Activated gamma-delta T cell (primary cell): ENCODE measurements at regions not wholly inside any gene's neighbourhood (a gene's known extent, or its start where the extent isn't known, plus 50 kb on each side); places are given as distances from the start of the nearest gene placed in this dataset.

Experiments
- DNase-seq: peaks from one replicate; lab custom pipeline; 2025; lab: John Stamatoyannopoulos, UW

DNA sequence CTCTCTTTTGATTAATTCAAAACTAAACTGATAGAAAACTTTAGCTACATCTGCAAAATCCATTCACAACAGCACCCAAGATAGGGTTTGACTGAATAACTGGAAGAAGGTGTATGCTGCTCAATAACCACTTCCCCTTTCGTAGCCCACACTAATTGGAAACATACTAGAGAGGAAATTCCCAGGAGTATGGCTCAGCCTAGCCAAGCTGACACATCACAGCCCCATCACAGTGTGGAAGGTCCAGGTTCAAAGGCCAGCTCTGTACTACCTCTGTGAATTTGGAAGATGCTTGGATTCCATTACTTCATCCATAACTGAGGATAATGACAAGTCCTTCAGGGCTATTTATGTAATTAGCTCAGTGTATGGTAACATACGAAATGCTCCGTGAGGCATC, 185.4 kb downstream of the FBXO15 start:
- DNase-seq, result no peak

DNA sequence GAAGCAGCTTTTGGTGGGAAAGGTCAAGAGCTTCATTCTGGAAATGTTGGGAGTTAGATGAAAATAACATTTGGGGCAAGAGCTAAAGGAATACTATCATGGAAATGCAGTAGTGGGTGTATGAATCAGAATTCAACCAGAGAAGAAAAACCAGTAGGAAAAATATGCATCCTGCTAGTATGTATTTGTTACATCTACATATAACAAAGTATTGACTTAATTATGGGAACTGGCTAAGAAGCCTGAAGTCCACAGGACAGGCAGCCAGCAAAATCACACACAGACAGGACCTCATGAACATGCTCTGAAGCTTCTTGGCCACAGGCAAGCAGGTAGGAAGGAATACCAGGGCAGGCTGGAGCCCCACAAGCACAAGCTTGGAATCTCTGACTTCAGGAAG, 185.8 kb downstream of the FBXO15 start:
- no peak for DNase-seq

DNA sequence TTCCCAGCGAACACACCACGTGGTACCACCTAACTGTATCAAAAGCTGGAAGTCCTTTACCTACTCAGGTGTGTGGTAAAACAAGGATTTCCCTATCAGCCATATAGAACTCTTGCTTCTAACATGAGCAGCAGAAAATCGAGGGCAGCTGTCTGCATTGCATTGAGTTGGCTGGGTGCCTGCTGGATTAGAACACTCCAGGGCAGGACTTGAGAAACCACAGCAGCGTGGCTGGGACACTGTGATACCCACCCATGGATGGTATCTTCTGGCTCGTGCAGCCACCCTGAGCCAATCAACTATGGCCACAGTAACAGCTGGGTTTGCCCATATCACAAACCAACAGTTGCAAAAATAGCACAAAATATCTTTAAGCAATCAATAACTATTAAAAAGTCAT, 188.3 kb downstream of the FBXO15 start:
- no peak for DNase-seq

DNA sequence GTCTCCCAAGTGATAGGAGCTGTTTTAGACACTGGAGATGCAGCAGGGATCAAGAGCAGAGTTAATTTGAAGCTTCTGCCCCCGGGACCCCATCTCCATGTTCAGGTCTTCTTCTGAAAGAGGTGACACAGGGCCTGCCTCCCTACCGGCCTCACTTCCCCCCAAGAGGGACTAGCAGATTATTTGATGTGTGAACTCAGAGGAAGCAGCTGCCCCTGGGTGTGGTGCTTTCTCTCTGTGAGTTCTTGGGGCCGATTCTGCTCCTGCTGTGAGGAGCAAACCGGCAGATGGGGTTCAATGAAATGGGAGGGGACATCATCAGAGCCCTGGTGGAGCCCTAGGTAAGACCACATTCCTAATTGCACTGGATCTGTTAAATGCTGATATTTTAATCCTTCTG, 193.4 kb downstream of the FBXO15 start:
- no peak for DNase-seq

DNA sequence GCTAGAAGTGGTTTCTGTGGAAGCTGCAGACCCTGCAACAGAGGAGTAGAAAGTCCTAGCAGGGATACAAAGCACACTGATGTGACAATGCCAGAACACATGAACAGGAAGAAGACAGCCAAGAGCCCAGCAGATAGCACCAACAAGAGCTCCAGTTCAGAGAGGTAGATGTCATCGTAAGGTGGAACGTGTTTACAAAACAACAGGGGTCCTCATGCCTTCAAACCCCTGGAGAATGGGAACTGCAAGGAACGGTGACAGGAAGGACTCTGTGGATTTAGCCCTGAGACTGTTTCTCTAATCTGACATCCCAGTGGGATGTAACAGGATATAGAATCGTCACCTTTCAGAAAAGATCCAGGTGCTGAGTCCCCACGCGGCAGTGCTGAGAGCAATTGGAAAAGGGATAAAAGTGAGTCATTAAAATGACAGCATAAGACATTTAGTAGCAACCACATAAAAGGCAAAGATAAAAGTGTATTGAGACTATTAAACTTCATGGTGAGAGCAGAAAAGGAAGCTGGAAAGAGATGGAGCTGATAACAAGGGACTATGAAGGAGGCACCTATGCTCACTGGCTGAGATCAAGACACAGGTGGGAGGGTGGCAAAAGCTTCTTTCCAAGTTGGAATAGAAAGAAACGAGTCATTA, 195.2 kb downstream of the FBXO15 start:
- no peak for DNase-seq

DNA sequence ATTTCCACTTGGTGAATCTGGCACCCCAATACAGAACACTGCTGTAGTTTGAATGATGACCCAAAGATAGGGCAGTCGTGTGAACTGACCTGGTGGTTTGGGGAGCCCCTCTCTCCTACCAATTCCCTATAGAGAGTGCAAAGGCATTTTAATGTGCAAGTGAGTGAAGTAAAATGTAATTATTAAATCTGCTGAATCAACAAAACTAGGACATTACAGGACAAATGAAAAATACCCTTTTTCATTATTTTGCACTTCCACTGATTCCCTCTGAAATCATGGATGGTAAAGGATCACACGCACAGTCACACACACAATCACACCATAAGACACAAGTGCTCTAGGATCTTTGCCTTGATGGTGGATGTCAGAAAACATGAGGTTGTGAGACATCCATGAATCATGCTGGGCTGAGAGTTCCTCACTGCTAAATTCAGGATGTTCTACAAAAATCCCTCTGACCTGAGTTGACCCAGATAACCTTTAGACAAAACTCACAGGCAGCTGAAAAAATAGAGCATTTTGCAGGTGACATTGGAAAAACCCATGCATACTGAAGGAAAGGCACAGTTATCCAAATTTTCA, 197.4 kb downstream of the FBXO15 start:
- no peak for DNase-seq

DNA sequence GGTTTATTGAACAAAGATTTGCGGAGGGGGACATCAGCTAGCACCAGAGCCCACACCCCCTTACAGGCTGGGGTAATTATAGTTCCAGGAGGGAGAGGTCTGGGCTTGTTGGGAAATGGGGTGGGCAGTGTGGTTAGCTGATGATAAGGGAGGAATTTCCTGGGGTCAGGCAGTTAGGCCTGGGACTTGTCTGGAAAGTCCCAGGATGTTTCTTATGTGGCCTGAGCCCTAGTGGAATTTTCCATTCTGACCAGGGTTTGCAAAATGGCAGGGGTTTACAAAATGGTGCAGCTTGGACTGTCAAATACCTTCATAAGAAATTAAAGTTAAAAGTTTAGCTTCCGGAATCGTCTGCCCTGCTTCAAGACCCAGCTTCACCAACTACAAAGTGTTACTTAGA, 199.1 kb downstream of the FBXO15 start:
- DNase-seq, result no peak

DNA sequence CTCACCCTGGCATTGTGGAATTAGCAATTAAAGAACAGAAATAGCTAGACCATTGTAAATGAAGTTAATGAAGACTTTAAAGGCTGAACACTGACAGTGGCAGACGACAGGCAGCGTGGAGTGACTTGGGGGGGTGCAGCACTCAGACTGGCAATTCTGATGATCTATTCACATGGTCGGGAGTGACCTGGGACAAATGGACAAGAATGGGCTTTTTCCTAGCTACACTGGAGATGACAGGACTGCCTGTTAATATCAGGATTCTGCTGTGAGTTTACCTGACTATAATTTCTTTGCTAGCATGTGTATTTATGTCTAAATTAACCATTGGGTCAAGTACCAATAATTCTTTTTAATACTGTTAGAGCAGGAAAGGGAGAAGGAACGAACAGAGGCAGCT, 199.6 kb downstream of the FBXO15 start:
- DNase-seq, result no peak

DNA sequence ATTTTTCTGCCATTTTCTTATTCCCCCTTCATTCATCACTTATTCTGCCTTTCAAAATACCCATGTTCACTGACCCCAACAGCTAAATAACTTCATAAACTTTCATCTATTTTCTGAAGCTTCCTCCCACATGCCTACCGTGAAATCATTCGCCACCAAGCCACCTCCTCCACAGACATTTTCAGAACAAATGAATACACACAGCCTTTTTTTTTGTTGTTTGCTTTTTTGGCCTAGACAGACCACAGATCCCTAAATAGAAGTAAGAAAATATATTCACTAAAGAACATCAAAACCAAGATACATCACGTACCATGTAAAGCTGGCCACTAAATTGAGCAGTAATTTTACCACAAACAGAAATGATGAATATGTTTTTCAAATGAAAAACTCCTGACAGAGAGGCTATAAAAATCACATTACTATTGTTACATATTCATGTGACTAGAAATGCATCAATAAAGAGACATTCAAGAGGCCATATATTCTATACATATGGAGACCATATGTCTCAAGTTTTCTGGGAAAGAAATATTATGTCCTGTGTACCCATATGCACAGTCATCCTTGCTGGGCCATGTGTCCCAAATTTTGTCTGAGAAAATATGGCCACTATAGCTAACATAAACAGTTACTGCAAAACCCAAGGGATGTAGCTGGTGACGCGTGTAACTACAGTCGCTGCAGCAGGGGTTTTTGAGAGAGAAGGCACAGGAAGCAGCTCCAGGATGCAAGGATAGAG, 200.3 kb downstream of the FBXO15 start:
- DNase-seq, result no peak

DNA sequence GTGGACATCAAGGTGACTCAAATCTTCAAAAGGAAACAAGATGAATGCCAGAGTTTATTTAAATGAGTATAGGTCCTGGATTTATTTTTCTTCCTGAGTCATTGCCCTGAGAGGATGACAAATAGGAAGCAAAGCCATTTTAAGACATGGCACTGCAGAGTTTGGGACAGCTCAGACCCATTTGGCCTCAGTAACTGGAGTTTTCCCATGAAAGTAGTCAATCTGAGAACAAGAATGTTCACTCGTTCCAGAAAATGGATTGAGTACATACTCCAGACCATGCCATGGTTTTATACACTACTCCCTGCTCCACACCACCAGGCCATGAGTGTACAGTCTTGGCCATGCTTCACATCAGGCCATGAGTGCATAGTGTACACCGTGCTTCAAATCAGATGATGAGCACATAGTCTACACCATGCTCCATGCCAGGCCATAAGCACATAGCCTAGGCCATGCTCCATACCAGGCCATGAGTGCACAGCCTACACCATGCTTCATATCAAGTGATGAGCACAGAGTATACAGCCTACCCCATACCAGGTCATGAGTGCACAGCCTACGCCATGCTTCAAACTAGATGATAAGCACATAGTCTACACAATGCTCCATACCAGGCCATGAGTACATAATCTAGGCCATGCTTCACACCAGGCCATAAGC, 202.4 kb downstream of the FBXO15 start:
- no peak for DNase-seq

DNA sequence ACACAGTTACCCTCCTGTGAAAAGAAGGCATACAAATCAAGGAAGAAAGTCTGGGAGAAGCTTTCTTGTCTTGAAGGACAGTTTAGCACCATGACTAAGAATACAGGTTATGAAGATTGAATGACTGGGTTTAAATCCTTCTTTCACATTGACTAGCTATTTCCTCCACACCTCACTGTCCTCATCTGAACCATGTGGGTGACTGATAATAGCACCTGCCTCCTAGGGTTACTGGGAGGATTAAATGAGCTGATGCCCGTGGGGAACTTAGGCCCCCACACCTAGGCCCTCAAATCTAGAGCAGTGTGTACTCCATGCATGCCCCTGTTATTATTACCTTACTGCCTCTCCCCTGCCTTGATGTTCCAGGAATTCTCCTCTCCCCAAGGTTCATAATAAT, 202.9 kb downstream of the FBXO15 start:
- DNase-seq, result no peak

DNA sequence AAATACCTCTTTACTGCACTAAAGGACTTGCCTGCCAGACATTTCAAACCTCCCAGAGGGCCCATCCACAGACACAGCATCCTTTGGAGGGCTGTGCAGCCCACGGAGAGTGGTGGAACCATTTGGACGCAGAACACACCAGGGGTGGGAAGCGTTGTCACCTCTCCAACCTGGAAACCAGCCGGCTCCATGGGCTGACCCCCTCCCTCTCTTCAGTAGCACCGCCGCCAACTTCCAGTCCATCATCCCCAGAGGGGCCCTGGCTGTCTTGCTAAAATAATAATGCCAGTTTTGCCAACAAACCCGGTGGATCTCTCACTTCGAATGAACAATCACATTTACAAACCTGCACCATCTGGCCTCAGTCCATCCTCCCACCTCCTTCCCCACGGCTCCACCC, 203.9 kb downstream of the FBXO15 start:
- DNase-seq, result no peak

DNA sequence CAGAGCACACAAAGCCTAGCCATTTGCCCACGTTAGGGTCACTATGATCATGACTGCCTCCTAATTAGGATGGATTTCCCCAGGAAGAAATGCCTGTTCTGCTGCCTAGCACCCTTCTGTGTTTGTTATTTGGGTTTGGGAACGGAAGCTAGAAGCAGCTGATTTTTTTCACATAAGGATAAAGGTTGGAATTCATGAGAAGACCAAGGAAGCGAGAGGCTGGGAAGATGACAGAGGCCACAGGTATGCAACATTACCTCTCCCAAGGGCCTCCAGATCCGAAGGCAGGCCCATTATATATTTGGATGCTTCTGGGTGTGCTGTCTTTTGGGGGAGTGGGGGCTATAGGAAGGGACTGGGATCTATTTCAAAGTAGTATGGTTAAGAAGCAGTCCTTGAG, 204.7 kb downstream of the FBXO15 start:
- no peak for DNase-seq

DNA sequence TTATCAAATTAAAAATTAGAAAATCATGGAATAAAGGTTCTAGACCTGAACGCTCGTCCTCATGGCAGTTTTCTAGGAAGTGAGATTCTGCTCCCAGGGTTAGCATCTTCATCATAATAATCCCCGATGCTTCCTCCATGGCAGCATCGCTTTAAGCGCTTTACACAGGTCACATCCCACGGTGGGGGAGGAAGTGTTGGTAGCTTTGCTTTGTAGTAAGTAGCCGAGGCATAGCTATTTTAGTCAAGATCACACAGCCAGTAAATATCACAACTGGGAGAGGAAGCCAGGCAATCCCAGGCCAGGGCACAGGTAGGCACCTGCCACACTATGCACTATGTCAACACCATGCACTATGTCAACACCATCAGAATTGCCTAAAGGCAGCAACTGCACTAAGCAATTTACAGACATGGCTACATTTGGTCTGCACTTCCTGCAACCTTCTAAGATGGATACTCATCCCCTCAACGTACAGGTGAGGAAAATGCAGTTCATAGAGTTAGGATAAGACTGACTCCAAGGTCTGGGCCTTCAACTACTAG, 205.5 kb downstream of the FBXO15 start:
- no peak for DNase-seq

DNA sequence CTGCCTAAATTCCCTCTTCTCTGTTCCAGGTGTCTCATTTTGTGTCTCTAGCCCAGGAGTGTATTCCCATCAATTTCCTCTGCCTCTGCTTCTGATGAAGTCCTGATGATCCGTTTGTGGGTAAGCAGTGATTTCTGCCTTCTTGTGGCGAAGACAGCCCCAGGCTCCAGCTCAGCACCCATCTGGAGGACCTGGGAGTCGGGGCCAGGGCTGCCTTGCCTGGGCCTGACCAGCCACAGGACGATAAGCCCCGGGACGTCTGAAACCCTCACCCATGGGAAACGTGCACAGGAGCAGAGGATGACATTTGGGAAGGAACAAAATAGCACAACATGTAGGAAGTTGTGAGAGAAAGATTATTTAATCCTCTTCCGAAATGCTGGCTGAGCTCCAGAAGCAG, 206.9 kb downstream of the FBXO15 start:
- no peak for DNase-seq

DNA sequence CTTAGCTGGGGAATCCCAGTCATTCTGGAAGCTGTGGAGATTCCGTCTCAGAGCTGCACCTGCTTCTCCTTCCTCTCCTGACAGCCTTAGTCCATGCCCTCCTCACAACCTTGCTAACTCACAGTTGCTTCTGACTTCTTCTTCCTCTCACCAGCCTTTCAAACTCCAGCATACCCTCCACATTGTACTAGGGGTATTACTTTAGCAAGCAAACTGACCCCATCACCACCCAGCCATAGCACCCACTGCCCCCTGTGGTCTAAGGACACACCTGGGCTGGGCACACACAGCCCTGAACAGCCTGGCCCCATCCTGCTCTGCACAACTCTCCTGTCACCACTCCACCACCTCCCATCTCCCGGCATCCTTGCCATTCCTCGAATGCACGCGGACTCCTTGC, 208.2 kb downstream of the FBXO15 start:
- DNase-seq, result no peak

DNA sequence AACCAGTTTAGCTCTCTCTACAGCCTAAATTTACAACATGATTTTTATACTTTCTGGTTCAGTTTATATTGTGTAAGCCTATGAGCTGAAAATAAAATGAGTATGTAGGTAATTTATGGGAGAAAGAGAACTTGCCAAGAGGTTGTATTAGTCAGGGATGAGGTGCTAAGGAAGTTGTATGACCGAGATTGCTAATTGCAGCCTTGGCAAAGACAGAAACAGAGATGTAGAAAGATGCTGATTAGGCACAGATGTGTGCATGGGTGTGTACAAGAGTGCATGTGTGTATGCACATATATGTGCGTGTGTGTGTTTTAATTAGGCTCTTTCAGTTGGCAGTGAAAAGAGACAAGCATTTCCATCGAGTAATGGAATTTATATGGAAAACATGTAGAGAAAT, 213.9 kb downstream of the FBXO15 start:
- DNase-seq, result no peak

DNA sequence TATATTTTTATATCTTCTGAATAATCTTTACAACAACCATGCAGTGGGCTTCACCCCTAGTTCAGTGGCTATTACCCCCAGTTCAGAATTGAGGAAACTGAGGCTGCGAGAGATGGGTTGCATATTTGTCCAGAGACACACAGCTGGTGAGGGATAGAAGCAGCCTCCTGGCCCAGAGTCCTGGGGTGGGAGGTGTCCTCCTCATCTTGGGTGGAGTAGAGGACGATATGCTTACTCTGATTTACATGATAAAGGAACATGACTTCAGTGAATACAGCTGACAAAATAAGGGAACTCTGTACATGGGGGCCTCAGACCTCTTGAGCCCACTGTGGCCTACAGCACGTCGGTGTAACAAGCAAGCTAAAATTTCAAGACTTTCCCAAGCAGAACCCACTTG, 214.7 kb downstream of the FBXO15 start:
- no peak for DNase-seq

DNA sequence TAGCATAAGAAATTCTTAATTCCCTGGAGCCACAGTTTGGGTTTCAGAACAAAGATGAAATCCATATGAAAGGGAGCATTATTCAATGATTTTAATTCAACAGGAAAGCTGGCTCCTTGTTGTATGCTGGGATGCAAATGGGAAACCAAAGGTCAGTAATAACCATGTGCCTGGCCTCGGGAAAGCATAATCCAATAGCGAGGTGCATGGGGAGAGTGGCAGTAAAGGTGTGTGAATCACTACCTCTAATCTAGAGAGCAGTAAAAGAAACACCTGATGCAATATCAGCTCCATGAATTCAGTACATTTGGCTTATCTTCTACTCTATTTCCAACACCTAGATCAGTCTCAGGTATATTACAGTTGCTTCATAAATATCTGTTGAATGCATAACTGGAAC, 220.1 kb downstream of the FBXO15 start:
- no peak for DNase-seq

DNA sequence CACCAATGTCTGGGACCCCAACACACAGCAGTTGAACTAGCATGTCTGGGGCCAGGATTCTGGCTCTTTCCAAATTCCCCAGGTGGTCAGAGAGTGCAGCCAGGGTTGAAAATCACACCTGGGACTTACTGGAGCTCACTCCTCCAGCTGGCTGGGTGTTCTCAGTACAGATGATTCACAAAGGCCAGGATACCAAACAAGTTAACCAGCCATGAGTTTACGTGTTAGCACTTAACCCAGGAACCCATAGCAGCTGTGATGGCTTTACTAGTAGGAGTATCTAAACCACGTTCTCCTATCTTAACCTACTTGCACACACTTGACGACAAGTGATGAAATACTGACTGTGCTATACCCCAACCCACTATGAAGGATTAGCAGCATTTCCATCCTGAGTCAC, 222.8 kb downstream of the FBXO15 start:
- no peak for DNase-seq

DNA sequence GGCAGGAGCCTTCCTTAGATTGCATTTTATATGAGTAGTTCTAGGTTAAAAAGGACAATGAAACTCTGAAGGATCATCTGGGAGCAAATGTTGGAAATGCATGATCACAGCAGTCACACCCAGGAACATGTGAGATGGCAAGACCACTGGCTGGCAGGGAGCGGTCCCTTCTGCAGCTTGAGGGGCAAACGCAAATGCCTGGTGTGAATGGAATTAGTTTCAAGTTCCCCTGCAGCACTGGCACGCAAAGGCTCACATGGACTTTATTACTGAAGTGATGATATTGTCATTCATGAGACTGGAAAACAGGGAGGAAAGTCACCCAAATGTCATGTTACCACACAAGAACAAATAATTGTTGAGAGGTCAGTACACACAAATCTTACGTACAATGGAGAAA, 223.3 kb downstream of the FBXO15 start:
- no peak for DNase-seq

DNA sequence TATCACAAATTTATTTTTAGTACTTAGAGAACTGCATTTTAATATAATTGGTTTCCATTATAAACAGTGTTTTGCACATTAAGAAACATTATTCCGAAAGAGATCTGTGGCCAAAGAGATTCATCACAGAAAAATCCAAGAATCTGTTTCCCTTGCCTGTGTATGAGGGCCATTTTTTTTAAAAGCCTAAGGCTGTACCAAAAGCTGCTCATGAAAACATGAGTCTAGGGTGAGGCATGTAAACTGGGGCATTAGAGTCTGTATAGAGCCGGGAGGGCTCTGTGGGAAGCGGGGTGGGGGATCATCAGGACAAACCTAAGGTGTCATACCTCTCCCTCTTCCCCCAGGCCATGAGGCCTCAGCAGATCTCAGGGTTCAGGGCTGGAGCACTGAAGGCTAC, 223.8 kb downstream of the FBXO15 start:
- DNase-seq, result no peak

DNA sequence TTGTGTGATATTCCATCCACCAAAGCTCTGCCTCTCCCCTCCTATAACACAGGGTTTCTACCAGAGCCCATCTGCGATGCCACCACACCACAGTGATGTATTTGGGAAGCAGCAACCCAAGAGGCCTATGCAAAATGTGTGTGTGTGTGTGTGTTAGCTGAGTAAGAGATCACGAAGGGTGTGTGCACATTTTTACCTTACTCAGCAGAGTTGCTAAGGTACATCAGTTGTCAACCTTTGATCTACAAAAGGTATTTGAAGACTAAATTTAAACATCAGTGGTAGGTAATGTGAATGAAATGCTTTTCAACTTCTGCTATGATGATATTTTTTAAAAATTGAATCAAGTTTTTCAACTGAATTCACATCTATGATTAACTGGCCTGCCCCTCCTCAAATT, 227.6 kb downstream of the FBXO15 start:
- no peak for DNase-seq
